GM12864 (cell line): ENCODE measurements at regions not wholly inside any gene's neighbourhood (a gene's known extent, or its start where the extent isn't known, plus 50 kb on each side); places are given as distances from the start of the nearest gene placed in this dataset.

Experiments
- DNase-seq: peaks from one replicate; pipeline ENCODE4 v3.0.0-alpha.2; 2011; ENCODE audit warnings: low read depth
- H3K4me3 ChIP-seq: 2 replicates; pipeline ENCODE4 v1.5.1; 2011; ENCODE audit warnings: mild to moderate bottlenecking, low read depth, low read length, control low read depth
- TF ChIP-seq, protein P1 (sequence below): IDR thresholded peaks from 2 replicates; pipeline ENCODE4 v1.5.1; 2011; ENCODE audit warnings: low read depth, mild to moderate bottlenecking, moderate library complexity, low read length, control low read depth, inconsistent platforms; ENCODE audit errors: missing control alignments

- TF ChIP-seq, protein P1, sequence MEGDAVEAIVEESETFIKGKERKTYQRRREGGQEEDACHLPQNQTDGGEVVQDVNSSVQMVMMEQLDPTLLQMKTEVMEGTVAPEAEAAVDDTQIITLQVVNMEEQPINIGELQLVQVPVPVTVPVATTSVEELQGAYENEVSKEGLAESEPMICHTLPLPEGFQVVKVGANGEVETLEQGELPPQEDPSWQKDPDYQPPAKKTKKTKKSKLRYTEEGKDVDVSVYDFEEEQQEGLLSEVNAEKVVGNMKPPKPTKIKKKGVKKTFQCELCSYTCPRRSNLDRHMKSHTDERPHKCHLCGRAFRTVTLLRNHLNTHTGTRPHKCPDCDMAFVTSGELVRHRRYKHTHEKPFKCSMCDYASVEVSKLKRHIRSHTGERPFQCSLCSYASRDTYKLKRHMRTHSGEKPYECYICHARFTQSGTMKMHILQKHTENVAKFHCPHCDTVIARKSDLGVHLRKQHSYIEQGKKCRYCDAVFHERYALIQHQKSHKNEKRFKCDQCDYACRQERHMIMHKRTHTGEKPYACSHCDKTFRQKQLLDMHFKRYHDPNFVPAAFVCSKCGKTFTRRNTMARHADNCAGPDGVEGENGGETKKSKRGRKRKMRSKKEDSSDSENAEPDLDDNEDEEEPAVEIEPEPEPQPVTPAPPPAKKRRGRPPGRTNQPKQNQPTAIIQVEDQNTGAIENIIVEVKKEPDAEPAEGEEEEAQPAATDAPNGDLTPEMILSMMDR, result no peak
- no peak overlapping the region for H3K4me3 ChIP-seq
- no peak for DNase-seq
Measured at GRCh38 chr3:64360280-64360679, 135.0 kb upstream of the PRICKLE2 start.

DNA sequence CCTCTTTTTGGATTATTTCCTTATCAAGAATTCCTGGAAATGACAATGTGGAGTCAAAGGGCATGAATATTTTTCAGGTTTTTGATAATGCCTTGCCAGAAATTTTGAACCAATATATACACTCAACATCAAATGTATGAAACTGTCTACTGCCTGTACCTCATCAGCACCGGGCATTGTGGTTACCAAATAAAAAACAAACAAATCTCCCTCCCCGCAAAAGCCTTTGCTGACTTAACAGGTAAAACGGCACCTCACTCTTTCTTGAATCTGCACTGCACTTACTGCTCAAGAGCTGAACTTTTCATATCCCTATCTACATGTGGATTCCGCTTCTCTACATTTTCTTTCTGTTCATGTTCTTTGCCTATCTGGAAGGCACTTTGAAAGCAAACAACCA is 134.5 kb upstream of the PRICKLE2 start:
- no peak overlapping the region for H3K4me3 ChIP-seq
- no peak for DNase-seq
- TF ChIP-seq, protein P1, result no peak

DNA sequence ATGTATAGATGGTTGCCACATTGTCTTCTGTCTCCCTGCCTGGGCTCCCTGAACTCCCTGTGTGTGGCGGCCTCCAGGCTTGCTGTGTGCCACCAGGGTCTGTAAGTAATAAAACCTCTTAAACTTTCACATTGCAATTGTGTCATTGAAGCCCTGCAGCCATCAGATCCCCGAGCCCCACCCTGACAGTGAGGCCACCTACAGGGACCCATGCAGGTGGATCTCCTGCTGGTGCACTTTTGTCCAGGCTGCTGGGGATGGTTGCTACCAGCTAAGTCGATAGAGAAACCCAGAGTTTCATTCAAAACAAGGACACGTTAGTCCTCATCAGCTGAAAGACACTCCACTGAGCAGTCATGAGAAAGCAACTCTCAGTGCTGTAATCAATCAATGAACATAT is 133.6 kb upstream of the PRICKLE2 start:
- TF ChIP-seq, protein P1, result no peak
- no peak for DNase-seq
- H3K4me3 ChIP-seq, result no peak overlapping the region

GRCh38 chr3:64358176-64358575 is 132.9 kb upstream of the PRICKLE2 start:
- TF ChIP-seq, protein P1, result no peak
- DNase-seq, result no peak
- H3K4me3 ChIP-seq, result no peak overlapping the region

GRCh38 chr3:64357481-64357880 is 132.2 kb upstream of the PRICKLE2 start:
- TF ChIP-seq, protein P1, result no peak
- no peak for DNase-seq
- H3K4me3 ChIP-seq, result no peak overlapping the region

DNA sequence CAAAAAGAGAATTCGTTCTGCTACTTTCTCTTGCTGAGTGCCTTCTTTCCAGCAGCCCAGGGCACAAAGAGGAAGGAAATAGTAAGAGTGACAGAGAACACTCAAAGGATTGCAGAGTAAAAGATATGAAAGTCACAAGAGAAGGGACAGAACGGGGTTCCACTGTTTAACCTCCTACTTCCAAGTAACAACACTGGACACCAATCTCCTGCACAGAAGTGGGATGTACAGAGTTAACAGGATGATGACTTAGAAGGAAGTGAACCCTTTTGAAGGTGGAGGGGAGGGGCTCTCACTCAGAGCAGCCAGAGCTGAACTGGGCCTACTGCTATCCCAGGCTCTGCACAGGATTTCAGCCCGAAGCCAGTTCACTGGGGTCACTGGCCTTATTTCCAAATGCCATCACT is 130.1 kb upstream of the PRICKLE2 start:
- H3K4me3 ChIP-seq, result no peak overlapping the region
- TF ChIP-seq, protein P1, result no peak
- DNase-seq, result no peak

GRCh38 chr3:64354956-64355355 is 129.7 kb upstream of the PRICKLE2 start:
- no peak overlapping the region for H3K4me3 ChIP-seq
- TF ChIP-seq, protein P1, result no peak
- no peak for DNase-seq
